ENCODE measurements at regions not wholly inside any gene's neighbourhood (a gene's known extent, or its start where the extent isn't known, plus 50 kb on each side); places are given as distances from the start of the nearest gene placed in this dataset.

DNA sequence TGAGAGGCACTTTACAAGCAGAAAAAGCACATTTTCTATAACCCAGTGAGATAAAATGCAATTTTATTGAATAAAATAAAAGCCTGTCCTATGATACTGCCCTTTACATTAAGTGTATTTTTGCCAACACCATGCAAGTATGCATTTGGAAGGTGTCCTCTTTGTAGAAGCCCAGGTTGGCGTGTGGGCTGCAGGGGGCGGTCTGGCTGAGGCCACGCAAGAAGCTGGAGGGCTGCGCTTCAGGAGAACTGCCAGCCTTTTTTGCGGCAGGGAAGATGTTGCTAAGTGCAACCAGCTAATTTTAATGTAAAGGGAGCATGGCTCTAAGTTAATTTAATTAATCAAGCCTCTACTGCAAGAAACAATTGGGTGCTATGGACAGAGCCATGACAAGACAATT, 562.8 kb upstream of the SALL3 start:
- WGBS (ENCODE audit: insufficient coverage), result 96% methylated on average over 4 of the region's 5 CpGs
- H3K9me3 ChIP-seq (replicated peaks in 1 of 2; ENCODE audit: control insufficient read depth in 1 of 2, insufficient read depth in 1 of 2, low read length in 2 of 2), result no peaks in the 10 kb centered on the region
- no peak overlapping the region for H3K4me3 Mint-ChIP-seq

DNA sequence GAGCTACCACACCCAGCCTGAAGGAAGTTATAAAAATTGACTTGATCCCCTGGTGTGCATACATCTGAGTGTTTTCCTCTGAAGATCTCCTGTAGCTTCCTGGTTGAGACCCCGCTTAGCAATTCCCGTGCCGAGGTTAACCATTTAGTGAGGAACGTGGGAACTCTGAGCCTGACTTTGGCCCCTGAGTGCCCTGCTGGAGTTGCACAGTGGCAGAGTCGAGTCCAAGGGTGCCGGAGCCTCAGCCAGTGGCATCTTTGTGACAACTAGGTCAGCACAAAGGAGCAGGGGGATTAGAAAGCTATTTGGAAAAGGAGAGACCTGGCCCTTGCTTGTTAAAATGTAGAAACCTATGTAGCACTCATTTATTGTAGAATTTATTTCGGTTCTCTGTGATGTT, 561.2 kb upstream of the SALL3 start:
- H4K20me1 ChIP-seq (ENCODE audit: insufficient read depth, low read length), result no peaks in the 10 kb centered on the region
- Mint-ChIP-seq H3K27ac (no peak overlapping the region), H3K4me1 (no peaks in the 10 kb centered on the region), H3K4me3 (no peak overlapping the region), H3K36me3 (no peaks in the 10 kb centered on the region), H3K9me3 (peaks cover 0 to 8% (median 3%) of the 10 kb centered on the region in 7 donors), H3K27me3 (ENCODE audit: low read depth in 3 of 3) (peaks cover 0 to 2% (median 0%) of the 10 kb centered on the region in 3 donors)
- DNase-seq, result no peak
- WGBS (ENCODE audit: insufficient coverage), result 80% methylated on average over 6 of the region's 7 CpGs
- H3K27me3 ChIP-seq (ENCODE audit: control insufficient read depth in 2 of 2, insufficient read depth in 2 of 2, low read length in 2 of 2), result no peaks in the 10 kb centered on the region
- H3K27ac ChIP-seq (ENCODE audit: low read depth in 1 of 2, low read length in 2 of 2), result no peak overlapping the region
- H3K79me2 ChIP-seq (ENCODE audit: insufficient read depth, low read length), result no peaks in the 10 kb centered on the region
- no peaks in the 10 kb centered on the region for H3K36me3 ChIP-seq (replicated peaks in 1 of 2; ENCODE audit: control insufficient read depth in 1 of 2, insufficient read depth in 2 of 2, low read length in 2 of 2)
- intact Hi-C loops (cut with micrococcal nuclease), result no loop called here
- no peak overlapping the region for H2AFZ ChIP-seq (ENCODE audit: insufficient read depth, low read depth, low read length, poor library complexity, severe bottlenecking)
- no peak overlapping the region for H3K4me2 ChIP-seq (replicated peaks; ENCODE audit: extremely low read depth, low read length, poor library complexity, severe bottlenecking)
- no peaks in the 10 kb centered on the region for H3K9me3 ChIP-seq (replicated peaks in 1 of 2; ENCODE audit: control insufficient read depth in 1 of 2, insufficient read depth in 1 of 2, low read length in 2 of 2)
- no peaks in the 10 kb centered on the region for H3K4me1 ChIP-seq (ENCODE audit: control insufficient read depth in 1 of 2, insufficient read depth in 2 of 2, low read length in 2 of 2)
- TF ChIP-seq, protein P1, sequence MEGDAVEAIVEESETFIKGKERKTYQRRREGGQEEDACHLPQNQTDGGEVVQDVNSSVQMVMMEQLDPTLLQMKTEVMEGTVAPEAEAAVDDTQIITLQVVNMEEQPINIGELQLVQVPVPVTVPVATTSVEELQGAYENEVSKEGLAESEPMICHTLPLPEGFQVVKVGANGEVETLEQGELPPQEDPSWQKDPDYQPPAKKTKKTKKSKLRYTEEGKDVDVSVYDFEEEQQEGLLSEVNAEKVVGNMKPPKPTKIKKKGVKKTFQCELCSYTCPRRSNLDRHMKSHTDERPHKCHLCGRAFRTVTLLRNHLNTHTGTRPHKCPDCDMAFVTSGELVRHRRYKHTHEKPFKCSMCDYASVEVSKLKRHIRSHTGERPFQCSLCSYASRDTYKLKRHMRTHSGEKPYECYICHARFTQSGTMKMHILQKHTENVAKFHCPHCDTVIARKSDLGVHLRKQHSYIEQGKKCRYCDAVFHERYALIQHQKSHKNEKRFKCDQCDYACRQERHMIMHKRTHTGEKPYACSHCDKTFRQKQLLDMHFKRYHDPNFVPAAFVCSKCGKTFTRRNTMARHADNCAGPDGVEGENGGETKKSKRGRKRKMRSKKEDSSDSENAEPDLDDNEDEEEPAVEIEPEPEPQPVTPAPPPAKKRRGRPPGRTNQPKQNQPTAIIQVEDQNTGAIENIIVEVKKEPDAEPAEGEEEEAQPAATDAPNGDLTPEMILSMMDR (IDR thresholded peaks at IDR 0.05), result no peak
- H3K9ac ChIP-seq (ENCODE audit: insufficient read depth, low read length, poor library complexity, severe bottlenecking), result no peak overlapping the region
- H3K4me3 ChIP-seq (replicated peaks in 1 of 3; ENCODE audit: low read depth in 2 of 3, low read length in 3 of 3), result no peak overlapping the region

More for the DNA sequence above, 562.8 kb upstream of the SALL3 start:
- no peak overlapping the region for H3K4me3 ChIP-seq (replicated peaks in 1 of 3; ENCODE audit: low read depth in 2 of 3, low read length in 3 of 3)
- no peaks in the 10 kb centered on the region for H3K27me3 ChIP-seq (ENCODE audit: control insufficient read depth in 2 of 2, insufficient read depth in 2 of 2, low read length in 2 of 2)
- Mint-ChIP-seq H3K4me1 (no peaks in the 10 kb centered on the region), H3K27ac (no peak overlapping the region), H3K27me3 (ENCODE audit: low read depth in 3 of 3) (peaks cover 0 to 2% (median 0%) of the 10 kb centered on the region in 3 donors), H3K9me3 (peaks cover 0 to 8% (median 3%) of the 10 kb centered on the region in 7 donors), H3K36me3 (no peaks in the 10 kb centered on the region)
- no peaks in the 10 kb centered on the region for H4K20me1 ChIP-seq (ENCODE audit: insufficient read depth, low read length)
- H2AFZ ChIP-seq (ENCODE audit: insufficient read depth, low read depth, low read length, poor library complexity, severe bottlenecking), result no peak overlapping the region
- TF ChIP-seq, protein P1 (IDR thresholded peaks at IDR 0.05), result no peak
- no peak overlapping the region for H3K4me2 ChIP-seq (replicated peaks; ENCODE audit: extremely low read depth, low read length, poor library complexity, severe bottlenecking)
- H3K27ac ChIP-seq (ENCODE audit: low read depth in 1 of 2, low read length in 2 of 2), result no peak overlapping the region
- H3K36me3 ChIP-seq (replicated peaks in 1 of 2; ENCODE audit: control insufficient read depth in 1 of 2, insufficient read depth in 2 of 2, low read length in 2 of 2), result no peaks in the 10 kb centered on the region
- no peak for DNase-seq
- H3K79me2 ChIP-seq (ENCODE audit: insufficient read depth, low read length), result no peaks in the 10 kb centered on the region
- intact Hi-C loops (cut with micrococcal nuclease), result no loop called here
- no peaks in the 10 kb centered on the region for H3K4me1 ChIP-seq (ENCODE audit: control insufficient read depth in 1 of 2, insufficient read depth in 2 of 2, low read length in 2 of 2)
- H3K9ac ChIP-seq (ENCODE audit: insufficient read depth, low read length, poor library complexity, severe bottlenecking), result no peak overlapping the region
